GM12874 (cell line): ENCODE measurements at regions not wholly inside any gene's neighbourhood (a gene's known extent, or its start where the extent isn't known, plus 50 kb on each side); places are given as distances from the start of the nearest gene placed in this dataset.

ENCODE experiments used
- CTCF ChIP-seq: IDR thresholded peaks from 2 replicates; pipeline ENCODE4 v1.5.1; 2011; ENCODE audit warnings: low read depth, mild to moderate bottlenecking, control low read depth, low read length, moderate library complexity; ENCODE audit not compliant: insufficient read depth

GRCh38 chr16:85563034-85563433, 50.1 kb upstream of the GSE1 start:
- TF ChIP-seq CTCF = no peak
